ENCODE measurements at regions not wholly inside any gene's neighbourhood (a gene's known extent, or its start where the extent isn't known, plus 50 kb on each side); places are given as distances from the start of the nearest gene placed in this dataset.
"Not testable (repeated sequence)": the region's sequence is repeated elsewhere in the genome, so short reads cannot be mapped to it uniquely, and the experiment has no call there.

GRCh38 chr17:43315369-43315768, 81.6 kb upstream of the RNU2-1 start:
- DNase-seq = no peak

- DNase-seq = no peak
Measured at GRCh38 chr17:43314611-43315011, 80.8 kb upstream of the RNU2-1 start.

GRCh38 chr17:43312011-43312410, 78.2 kb upstream of the RNU2-1 start:
- no peak for DNase-seq

- DNase-seq = no peak
Measured at GRCh38 chr17:43309505-43310332, 75.9 kb upstream of the RNU2-1 start.

- no peak for DNase-seq
Measured at GRCh38 chr17:43308999-43309398, 75.2 kb upstream of the RNU2-1 start.

GRCh38 chr17:43304792-43305191, 71.0 kb upstream of the RNU2-1 start:
- not testable (repeated sequence) for DNase-seq

- not testable (repeated sequence) for DNase-seq
Measured at GRCh38 chr17:43303049-43303448, 69.3 kb upstream of the RNU2-1 start.

GRCh38 chr17:43299300-43300076, 65.7 kb upstream of the RNU2-1 start:
- DNase-seq = not testable (repeated sequence)

- not testable (repeated sequence) for DNase-seq
Measured at GRCh38 chr17:43289670-43290069, 55.9 kb upstream of the RNU2-1 start.

GRCh38 chr17:43283606-43284005, 49.8 kb upstream of the RNU2-1 start:
- not testable (repeated sequence) for DNase-seq
